ENCODE measurements at regions not wholly inside any gene's neighbourhood (a gene's known extent, or its start where the extent isn't known, plus 50 kb on each side); places are given as distances from the start of the nearest gene placed in this dataset.

DNA sequence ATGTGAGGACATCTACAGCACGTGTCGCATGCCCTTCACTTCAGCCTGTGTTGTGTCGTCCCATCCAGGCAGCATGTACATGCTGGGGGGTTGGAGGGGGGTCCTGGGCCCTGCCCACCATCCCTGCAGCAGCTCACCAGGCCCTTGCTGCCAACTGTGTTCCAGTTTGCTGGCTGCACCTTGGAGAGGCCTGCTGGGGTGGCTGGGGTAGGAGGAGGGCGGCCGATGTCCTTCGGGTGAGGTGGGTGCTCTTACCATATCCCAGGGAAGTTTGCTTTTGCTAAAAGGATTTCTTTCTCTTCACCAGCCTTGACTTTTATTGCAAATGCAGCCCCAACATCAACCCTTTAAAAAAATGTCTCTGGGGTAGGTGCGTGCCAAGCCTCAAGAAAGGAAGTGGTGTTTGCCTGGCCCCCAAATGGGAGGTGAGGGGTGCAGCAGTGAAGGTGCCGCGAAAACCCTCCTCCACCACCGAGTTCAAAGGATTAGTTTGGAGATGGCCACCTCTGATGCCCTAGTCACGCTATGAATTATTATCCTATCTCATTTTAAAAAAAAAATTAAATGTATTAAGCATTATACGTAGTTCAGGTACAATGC is 165.8 kb upstream of the KLF6 start:
- DNase-seq (ENCODE audit: low read depth in 2 of 2, low spot score in 1 of 2) = peak in 1 of 2 donors; percentile 17

DNA sequence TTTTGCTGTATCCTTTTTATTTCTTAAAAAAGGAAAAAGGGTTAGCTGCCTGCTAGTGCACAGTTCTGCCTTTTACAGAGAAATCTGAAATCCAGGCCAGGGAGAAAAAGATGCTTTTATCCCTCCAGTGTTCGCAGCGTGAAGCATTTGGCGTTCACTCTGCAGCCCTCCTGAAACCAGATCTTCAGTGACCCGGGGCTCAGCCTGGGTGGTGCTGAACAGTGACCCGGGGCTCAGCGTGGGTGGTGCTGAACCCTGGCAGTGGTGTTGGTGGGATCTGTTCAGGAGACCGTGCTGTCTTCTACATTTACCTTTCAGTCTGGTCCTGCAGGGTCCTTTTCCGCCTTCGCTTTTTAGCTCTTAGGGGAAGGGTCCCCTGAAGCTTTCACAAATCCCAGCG is 164.7 kb upstream of the KLF6 start:
- no peak for DNase-seq (ENCODE audit: low read depth in 2 of 2, low spot score in 1 of 2)

DNA sequence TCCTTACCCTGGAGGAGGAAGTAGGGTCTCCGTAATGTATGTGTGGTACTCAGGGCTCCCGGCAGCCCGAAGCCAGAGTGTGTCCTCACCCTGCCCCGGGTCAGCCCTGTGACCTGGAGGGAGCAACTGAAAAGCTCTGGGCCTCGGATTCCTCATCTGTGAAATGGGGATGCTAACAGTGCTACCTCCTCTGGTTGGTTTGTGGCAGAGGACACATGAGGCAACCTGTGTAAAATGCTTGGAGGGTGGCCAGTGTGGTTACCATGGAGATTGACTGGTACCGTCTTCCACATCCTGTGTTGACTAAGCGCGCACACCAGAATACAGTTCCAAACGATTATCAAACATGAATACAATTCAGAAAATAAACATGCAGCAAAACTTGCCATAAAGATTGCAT is 163.8 kb upstream of the KLF6 start:
- peak; percentile 46 to 55 for DNase-seq (ENCODE audit: low read depth in 2 of 2, low spot score in 1 of 2)

DNA sequence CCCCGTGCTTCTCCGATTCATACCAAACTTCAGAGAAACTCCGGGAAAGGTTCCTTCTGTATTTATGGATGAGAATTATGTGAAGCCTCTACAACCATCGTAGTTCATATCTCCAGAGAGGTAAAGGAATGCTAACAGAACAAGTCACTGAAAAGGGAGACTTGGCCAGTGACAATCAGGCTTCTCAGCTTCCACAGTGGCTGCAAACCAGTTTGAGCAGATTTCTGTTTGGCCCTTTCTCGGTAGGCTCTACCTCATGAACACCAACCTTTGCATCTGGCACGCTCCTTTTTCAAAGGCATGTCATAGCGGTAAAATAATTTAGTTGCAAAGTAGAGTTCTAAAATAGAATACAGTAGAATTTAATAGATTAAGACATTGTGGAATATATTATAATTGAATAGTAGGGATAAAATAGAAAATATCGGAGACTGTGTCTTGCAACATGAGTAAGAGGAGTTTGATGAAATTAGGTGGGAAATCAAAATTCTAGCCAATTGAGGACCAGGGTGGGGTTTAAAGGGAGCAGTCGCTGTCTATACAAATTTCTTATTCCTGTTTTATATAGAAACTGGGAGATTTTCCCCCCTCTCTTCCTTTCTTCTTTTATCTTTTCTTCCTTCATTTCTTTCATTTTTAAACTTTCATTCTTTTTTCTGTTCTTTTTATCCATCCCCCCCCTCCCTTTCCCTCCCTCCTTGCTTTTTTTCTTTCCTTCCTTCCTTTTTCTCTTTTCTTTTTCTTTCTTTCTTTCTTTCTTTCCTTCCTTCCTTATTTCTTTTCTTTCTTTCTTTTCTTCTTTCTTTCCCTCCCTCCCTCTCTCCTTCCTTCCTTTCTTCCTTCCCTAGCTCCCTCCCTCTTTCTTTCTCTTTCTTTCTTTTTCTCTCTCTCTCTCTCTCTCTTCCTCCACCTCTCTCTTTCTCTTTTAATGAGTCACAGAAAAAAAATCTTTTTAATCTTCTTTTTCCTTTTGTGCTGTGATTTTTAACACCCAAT is 161.5 kb upstream of the KLF6 start:
- DNase-seq (ENCODE audit: low read depth in 2 of 2, low spot score in 1 of 2) = no peak

DNA sequence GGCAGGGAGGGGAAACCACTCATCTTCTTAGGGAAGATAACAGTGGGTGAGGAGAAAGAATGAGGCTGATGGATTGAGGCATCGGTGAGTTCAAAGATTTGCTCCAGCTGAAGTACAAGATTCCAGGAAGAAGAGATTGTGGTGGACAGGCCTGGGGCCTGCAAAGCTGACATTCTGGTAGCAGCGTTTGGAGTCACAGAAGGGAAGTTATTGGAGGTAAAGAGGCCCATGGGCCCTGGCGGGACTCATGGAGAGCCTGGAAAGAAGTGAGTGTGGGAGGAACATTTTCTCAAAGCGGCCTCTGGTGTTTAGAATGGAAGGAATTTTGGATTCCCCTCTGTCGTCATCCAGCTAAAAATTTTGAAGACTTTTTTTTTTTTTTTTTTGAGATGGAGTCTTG is 160.0 kb upstream of the KLF6 start:
- no peak for DNase-seq (ENCODE audit: low read depth in 2 of 2, low spot score in 1 of 2)

DNA sequence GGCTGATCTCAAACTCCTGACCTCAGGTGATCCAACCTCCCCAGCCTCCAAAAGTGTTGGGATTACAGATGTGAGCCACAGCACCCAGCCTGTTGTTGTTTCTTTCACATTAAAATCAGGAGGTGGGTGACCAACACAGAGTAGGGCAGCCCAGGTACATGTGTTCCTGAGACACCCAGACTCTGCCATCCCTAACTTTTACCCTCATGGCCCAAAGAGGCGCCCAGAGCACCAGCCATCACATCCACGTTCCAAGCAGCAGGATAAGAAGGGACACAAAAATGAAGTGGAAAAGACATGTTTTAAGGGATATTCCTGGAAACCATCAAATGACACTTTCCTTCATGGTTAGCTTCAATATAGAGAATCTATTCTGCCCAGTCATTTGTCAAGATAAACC is 159.6 kb upstream of the KLF6 start:
- no peak for DNase-seq (ENCODE audit: low read depth in 2 of 2, low spot score in 1 of 2)

DNA sequence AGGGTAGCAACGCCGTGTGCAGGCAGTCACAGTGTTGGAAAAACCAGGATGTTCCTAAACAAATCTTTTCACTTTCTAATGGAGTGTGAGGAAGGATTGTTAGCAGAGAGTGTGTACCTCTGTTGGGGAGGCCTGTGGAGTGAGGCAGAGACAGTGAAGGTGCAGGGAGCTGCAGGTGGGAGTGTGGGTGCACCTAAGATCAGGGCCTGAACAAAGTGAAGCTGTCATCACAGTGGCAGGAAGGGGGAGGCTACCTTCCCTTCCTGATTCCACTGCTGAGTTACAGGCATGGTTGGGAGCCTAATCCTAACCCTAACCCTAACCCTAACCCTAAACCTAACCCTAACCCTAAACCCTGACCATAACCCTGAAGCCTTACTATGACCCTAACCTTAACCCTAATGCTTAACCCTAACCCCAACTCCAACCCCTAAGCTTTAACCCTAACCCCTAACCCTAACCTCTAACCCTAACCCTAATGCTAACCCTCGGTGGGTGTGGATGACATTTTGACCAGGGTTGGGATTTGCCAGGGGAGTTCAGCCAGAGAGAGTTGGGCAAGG is 158.8 kb upstream of the KLF6 start:
- DNase-seq (ENCODE audit: low read depth in 2 of 2, low spot score in 1 of 2) = no peak

DNA sequence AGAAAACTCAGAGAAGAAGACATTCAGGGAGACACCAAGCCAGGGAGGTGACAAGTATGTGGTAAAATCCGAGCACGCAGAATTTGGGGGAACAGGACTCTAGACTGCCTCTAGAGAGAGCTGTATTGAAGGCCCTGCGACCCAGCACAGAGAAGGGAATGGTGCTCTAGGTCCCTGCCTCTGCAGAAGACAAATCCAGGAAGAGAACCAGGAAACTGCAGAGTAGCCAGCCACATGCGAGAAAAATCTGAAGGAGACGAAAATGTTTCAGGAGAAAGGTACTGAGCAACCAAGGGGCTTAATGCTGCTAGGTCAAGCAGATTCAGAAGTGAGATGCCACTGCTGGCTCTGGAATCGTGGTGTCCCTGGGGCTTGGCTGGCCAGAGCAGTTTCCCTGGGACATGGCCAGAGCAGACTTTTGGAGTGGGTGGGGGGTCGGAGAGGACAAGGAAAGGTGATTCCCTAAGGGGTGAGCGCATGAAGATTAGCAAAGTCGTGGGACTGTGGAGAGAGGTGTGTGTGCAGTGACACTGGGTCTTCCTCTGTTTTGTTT is 158.0 kb upstream of the KLF6 start:
- no peak for DNase-seq (ENCODE audit: low read depth in 2 of 2, low spot score in 1 of 2)

DNA sequence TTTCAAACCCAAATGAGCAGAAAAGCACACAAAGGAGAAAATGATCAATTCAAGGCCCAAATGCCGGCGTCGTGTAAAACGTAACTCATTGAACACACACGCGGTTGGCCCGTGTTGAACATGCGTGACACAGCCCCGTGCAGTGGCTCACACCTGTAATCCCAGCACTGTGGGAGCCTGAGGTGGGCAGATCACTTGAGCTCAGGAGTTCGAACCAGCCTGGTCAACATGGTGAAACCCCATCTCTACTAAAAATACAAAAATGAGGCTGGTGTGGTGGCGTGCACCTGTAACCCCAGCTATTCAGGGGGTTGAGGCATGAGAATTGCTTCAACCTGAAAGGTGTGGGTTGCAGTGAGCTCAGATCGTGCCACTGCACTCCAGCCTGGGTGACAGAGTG is 156.7 kb upstream of the KLF6 start:
- DNase-seq (ENCODE audit: low read depth in 2 of 2, low spot score in 1 of 2) = no peak

DNA sequence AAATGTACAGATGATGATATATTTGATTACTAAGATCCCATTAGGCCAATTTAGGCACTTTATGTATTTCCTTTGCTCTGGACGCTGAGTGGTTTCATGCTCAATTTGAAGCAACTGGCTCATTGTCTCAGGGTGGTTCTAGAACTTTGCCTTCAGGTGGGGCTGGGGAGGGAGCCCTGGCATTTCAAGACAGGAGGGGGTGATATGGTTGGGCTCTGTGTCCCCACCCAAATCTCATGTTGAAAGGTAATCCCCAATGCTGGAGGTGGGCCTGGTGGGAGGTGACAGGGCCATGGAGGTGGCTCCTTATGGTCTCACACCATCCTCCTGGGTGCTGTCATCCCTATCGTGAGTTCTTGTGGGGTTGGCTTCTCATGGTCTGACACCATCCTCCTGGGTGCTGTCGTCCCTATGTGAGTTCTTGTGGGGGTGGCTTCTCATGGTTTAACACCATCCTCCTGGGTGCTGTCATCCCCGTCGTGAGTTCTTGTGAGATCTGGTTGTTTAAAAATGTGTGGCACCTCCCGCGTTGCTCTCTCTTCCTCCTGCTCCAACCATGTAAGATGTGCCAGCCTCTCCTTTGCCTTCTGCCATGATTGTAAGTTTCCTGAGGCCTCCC is 151.5 kb upstream of the KLF6 start:
- no peak for DNase-seq (ENCODE audit: low read depth in 2 of 2, low spot score in 1 of 2)

DNA sequence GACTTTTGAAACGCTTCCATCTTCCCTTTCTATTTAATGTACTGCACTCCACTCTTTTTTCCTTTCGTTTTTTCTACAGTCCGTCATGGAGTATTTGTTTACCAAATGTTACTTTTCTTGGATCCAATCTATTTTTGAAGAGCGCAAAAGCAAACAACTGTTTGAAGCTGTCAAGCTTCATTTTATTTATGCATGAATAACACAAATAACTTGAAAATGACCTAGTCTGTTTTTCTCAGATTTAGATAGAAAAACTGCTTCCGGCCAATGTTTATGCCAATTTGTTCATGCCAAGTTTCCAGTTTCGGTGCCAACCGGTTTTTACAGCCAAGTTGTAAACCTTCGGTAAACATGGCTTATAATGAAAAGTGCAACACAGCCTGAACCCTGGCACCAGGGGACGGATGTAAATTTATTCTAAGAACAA is 150.9 kb upstream of the KLF6 start:
- no peak for DNase-seq (ENCODE audit: low read depth in 2 of 2, low spot score in 1 of 2)

DNA sequence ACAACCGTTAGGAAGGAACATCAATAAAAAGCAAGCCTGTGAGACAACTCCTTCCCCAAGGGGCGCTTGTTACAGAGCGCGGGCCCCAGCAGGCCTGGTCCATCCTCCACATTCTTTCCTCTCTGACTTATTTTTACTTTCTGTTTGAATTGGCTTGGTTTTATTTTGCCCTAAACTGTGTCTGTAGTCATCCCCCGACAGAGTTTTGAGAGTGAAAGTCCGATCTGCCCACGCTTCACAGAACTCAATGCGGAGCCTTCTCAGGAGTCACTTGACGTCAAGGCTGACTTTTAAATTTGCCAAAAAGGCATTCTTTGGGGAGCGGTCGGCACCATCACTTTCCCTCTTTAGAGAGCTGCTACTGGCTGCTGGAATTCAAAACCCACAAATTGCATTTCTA is 150.1 kb upstream of the KLF6 start:
- DNase-seq (ENCODE audit: low read depth in 2 of 2, low spot score in 1 of 2) = peak in 1 of 2 donors; percentile 42

DNA sequence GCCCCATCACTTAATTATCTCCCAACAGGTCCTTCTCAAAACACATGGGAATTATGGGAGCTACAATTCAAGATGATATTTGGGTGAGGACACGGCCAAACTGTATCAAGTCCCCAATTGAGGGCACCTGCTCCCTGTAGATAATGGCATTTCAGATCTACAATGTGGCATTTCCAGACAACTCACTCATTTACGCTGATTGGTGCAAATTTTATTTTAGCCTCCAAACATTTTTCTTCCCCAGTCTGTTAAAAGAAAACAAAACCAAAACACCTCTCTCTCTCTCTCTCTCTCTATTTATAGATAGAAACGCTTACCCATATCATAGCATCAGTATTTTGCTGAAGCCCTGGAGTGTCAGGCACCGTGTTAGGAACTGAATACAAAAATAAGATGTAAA is 148.7 kb upstream of the KLF6 start:
- DNase-seq (ENCODE audit: low read depth in 2 of 2, low spot score in 1 of 2) = no peak

DNA sequence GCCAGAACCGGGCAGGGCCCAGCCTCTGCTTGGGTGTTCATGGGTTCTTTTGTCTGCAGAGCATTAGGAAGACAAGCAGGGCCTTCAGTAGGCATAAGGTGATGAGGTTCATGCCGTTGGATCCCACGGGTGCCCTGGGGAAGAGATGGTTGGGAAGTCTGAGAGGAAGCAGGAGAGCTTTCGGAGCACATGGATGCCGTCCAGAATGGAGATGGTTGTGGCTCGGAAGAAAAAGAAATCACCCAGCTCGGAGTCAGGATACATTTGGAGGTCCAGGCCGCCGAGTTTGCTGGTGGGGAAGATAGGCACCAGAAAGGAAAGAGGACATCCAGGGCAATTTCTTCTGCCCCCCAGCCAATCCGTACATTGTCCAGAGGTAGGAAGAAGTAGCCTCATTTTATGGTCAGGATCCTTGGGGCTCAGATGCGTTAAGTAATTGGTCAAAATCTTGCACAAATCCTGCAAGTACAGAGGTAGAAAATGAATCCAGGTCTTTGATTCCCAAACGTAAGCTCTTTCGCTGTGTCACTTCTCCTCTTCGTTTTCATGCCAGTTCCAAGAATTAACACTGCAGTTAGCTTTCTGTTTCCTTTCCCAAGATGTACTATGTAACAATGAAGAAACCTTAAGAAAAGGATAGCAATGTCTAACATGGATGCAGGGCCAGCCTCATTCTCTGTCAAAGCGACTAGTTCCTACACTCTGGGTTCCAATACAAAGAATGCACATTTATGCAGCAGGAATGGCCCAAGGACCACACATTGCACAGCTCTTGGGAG is 147.8 kb upstream of the KLF6 start:
- DNase-seq (ENCODE audit: low read depth in 2 of 2, low spot score in 1 of 2) = no peak

DNA sequence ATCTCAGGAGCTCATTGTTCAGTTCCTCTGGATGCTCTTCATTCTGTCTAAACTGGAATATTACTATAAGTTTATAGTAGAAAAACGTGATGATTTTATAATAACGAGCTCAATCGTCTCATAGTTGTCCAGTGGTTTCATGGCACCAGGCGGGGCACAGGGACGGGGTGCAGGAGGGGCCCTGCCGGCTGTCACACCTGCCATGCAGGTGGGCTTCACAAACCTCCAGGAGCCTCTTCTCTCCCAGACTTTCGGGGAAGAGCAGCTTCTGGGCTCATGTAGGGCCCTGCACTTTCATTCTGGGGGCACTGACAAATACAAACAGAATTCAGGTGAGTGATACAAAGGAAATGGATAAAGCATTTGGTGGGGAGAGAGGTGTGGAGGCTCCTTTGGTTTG is 146.9 kb upstream of the KLF6 start:
- no peak for DNase-seq (ENCODE audit: low read depth in 2 of 2, low spot score in 1 of 2)

DNA sequence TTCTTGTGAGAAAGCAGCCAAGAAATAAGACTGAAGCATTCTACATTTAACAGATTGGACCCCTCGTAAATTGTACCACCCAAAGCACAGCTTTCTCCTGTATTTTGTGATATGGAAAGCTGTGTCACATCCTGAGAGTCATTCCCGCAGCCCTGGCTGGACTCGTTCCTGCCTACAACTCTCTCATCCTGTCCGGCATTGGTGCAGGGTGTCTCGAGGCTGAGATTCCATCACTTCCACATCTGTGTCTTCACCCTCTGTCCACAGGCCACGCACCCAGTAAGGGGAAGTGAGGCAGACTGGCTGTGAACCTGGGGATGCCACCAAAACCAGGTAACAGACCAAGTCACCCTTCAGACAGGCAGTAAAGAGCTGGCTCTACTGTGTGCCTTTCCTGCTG is 146.2 kb upstream of the KLF6 start:
- no peak for DNase-seq (ENCODE audit: low read depth in 2 of 2, low spot score in 1 of 2)

DNA sequence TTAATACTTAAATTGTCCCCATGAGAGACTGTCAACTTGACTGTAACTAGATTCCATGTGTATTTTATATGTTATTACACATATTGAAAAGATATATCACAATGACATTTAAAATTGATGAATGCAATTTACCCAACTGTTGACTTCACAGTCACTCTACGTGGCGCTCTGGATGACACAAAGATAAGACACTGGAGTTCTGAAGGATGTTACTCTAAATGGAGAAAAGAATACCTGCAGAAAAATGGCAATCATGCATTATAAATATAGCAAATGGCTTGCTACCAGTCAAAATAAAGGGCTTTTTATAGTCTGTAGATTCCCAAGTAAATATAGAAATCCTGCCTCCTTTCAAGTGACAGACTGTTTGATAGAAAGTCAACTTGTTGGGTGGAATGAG is 143.6 kb upstream of the KLF6 start:
- no peak for DNase-seq (ENCODE audit: low read depth in 2 of 2, low spot score in 1 of 2)

DNA sequence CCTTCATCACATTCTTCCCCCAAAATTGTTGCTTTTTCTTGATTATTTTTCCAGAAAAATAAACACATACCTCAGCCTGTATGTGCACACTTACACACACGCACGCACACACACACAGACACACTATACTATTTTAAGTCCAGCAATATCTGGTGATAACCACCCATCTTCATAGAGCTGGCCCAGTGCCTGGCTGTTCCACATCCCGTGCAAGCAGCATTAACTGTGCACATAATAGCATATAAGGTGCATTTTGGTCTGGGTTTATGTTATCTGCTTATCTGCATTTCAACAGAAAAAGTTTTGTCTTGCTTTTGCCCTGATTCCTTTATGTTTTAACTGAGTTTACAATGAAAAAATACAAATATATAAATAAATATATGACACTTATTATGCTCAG is 143.1 kb upstream of the KLF6 start:
- DNase-seq (ENCODE audit: low read depth in 2 of 2, low spot score in 1 of 2) = no peak

DNA sequence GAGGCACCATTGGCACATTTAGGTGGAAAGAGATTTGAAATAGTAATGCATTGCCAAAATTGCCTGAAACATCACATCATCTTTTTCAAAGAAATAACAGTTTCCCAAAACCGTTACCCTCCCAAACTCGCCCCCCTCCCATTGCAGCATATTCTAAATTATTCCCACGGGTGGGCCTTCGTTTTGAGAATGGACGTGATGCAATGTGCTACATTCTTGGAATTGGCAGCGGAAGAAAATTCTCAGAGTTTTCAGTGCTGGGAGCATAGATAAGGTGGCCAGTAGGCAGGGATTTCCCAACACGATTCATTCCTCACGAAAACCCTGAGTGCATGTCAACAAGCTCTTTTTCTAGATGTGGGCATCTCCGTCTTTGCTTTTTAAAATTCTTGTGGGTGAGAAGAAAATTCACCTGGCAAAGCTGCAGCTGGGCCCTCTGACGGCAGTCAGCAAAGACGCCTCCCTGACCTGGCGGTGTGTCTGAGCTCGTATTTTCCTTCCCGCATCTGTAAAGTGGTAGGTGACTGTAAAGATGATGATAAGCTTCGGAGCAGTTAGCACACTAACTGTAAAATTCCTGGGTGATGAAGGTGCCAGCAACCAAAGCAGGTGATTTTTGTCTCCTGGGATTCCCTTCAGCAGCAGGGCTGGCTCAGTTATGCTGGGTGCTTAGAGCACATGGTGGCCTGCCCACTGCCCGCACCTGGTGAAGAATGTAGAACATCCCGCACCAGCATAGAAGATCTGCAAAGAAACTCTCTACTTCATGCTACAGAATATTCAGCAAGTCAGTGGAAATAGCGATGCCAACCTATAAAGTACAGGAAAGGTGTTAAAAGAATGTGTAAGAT is 141.9 kb upstream of the KLF6 start:
- DNase-seq (ENCODE audit: low read depth in 2 of 2, low spot score in 1 of 2) = no peak

DNA sequence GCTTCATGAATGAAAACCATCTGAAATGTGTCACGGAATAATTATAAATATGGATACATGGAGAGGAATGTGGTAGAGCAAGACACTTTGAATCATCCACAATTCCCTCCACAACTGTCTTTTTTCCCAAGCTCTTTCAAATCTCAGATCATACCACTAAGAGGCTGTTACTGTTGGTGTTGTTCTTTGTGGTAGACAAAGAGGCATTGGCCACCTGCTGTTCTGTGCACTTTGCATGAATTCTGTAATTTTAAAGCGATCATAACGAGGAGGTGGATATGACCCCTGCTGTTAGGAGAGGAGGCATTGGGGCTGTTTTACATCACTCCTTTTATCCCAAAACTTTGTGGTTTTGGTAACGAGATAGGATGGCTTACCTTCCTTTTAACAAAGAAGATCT is 141.2 kb upstream of the KLF6 start:
- DNase-seq (ENCODE audit: low read depth in 2 of 2, low spot score in 1 of 2) = no peak

Measured in stimulated activated CD8-positive, alpha-beta memory T cell treated with anti-CD3 and anti-CD28 coated beads, Interleukin-4, amount 100 ng/mL, for 4 hours (primary cell).